CD14-positive monocyte (primary cell): ENCODE measurements at regions not wholly inside any gene's neighbourhood (a gene's known extent, or its start where the extent isn't known, plus 50 kb on each side); places are given as distances from the start of the nearest gene placed in this dataset.
A peak's percentile ranks its signal among the peaks of the same experiment; 100 is the strongest.

Experiments
- DNase-seq, 3 donors: peaks; one replicate each; pipeline ENCODE4 v3.0.0-alpha.2; 2011 to 2022
- H2AFZ ChIP-seq: 2 replicates; pipeline ENCODE4 v1.6.0; 2012; ENCODE audit warnings: mild to moderate bottlenecking, low read depth, low read length, inconsistent platforms; ENCODE audit not compliant: insufficient read depth, poor library complexity, severe bottlenecking
- H3K27ac ChIP-seq, 2 donors: 1 replicate in 1 of 2; 2 replicates in 1 of 2; pipeline ENCODE4 v1.5.1; 2012 to 2013; ENCODE audit warnings: low read length in 2 of 2, control low read depth in 1 of 2, inconsistent platforms in 1 of 2, low read depth in 1 of 2, mild to moderate bottlenecking in 1 of 2
- H3K27me3 ChIP-seq, 2 donors: one replicate each; pipeline versions ENCODE4 v1.6.0 to v1.6.1; 2011 to 2013; ENCODE audit warnings: low read length in 2 of 2; ENCODE audit not compliant: control insufficient read depth in 2 of 2, insufficient read depth in 2 of 2
- H3K36me3 ChIP-seq, 2 donors: replicated peaks in 1 of 2; 1 replicate in 1 of 2; 2 replicates in 1 of 2; pipeline versions ENCODE4 v1.5.1 to v1.6.1; 2012 to 2013; ENCODE audit warnings: low read length in 2 of 2, control low read depth in 1 of 2, inconsistent platforms in 1 of 2, mild to moderate bottlenecking in 1 of 2; ENCODE audit not compliant: insufficient read depth in 2 of 2, control insufficient read depth in 1 of 2
- H3K4me1 ChIP-seq, 2 donors: 1 replicate in 1 of 2; 2 replicates in 1 of 2; pipeline versions ENCODE4 v1.5.1 to v1.6.1; 2012 to 2013; ENCODE audit warnings: low read length in 2 of 2, control low read depth in 1 of 2, inconsistent platforms in 1 of 2, mild to moderate bottlenecking in 1 of 2, moderate library complexity in 1 of 2; ENCODE audit not compliant: insufficient read depth in 2 of 2, control insufficient read depth in 1 of 2
- H3K4me2 ChIP-seq: replicated peaks from 2 replicates; pipeline ENCODE3; 2012; ENCODE audit warnings: low read length, moderate library complexity, mild to moderate bottlenecking; ENCODE audit not compliant: poor library complexity, severe bottlenecking; ENCODE audit errors: extremely low read depth
- H3K4me3 ChIP-seq, 3 experiments: fragments of 200-600 bp in 1 of 3; sonication (generic) in 1 of 3; replicated peaks in 1 of 3; 1 replicate in 2 of 3; 2 replicates in 1 of 3; pipeline ENCODE4 v1.5.1; 2011 to 2013; ENCODE audit warnings: low read length in 3 of 3, mild to moderate bottlenecking in 3 of 3, control low read depth in 2 of 3, low read depth in 2 of 3, inconsistent platforms in 1 of 3, moderate library complexity in 1 of 3
- H3K79me2 ChIP-seq: 2 replicates; pipeline ENCODE4 v1.6.0; 2012; ENCODE audit warnings: mild to moderate bottlenecking, control low read depth, inconsistent platforms, low read length, moderate library complexity; ENCODE audit not compliant: insufficient read depth
- H3K9ac ChIP-seq: 2 replicates; pipeline ENCODE4 v1.6.0; 2017; ENCODE audit warnings: low read length, mild to moderate bottlenecking; ENCODE audit not compliant: insufficient read depth, poor library complexity, severe bottlenecking
- H3K9me3 ChIP-seq, 2 donors: replicated peaks in 1 of 2; 1 replicate in 1 of 2; 2 replicates in 1 of 2; pipeline versions ENCODE4 v1.5.1 to v1.6.1; 2012 to 2013; ENCODE audit warnings: low read length in 2 of 2, control low read depth in 1 of 2; ENCODE audit not compliant: control insufficient read depth in 1 of 2, insufficient read depth in 1 of 2
- H4K20me1 ChIP-seq: 2 replicates; pipeline ENCODE4 v1.6.0; 2012; ENCODE audit warnings: mild to moderate bottlenecking, low read length, control low read depth, moderate library complexity; ENCODE audit not compliant: insufficient read depth
- H3K27ac Mint-ChIP-seq, 7 donors: one replicate each; pipeline ENCODE4 v1.8.0; 2020; ENCODE audit warnings: mild to moderate bottlenecking in 7 of 7, mixed read lengths in 7 of 7, moderate library complexity in 6 of 7, inconsistent platforms in 2 of 7
- H3K27me3 Mint-ChIP-seq, 3 donors: one replicate each; pipeline ENCODE4 v1.8.0; 2021 to 2022; ENCODE audit warnings: low read depth in 3 of 3, mild to moderate bottlenecking in 3 of 3, mixed read lengths in 3 of 3, moderate library complexity in 3 of 3, inconsistent platforms in 1 of 3
- H3K36me3 Mint-ChIP-seq, 2 donors: one replicate each; pipeline ENCODE4 v1.8.0; 2020; ENCODE audit warnings: mixed read lengths in 2 of 2, inconsistent platforms in 1 of 2, mild to moderate bottlenecking in 1 of 2
- H3K4me1 Mint-ChIP-seq: one replicate; pipeline ENCODE4 v1.8.0; 2020; ENCODE audit warnings: mild to moderate bottlenecking, mixed read lengths
- H3K4me3 Mint-ChIP-seq, 2 donors: one replicate each; pipeline ENCODE4 v1.8.0; 2020; ENCODE audit warnings: mild to moderate bottlenecking in 2 of 2, mixed read lengths in 2 of 2, moderate library complexity in 1 of 2
- H3K9me3 Mint-ChIP-seq, 7 donors: one replicate each; pipeline ENCODE4 v1.8.0; 2020 to 2022; ENCODE audit warnings: mixed read lengths in 7 of 7, mild to moderate bottlenecking in 6 of 7, moderate library complexity in 6 of 7, inconsistent platforms in 2 of 7
- WGBS: methylation state at CpG from one replicate; pipeline ENCODE4 v1.1.5; 2013; ENCODE audit warnings: missing lambda C conversion rate; ENCODE audit not compliant: insufficient coverage; 5-methylcytosine and 5-hydroxymethylcytosine counted together
- intact Hi-C, 2 donors: fragments of 100-400 bp; cut with micrococcal nuclease; formaldehyde crosslinking; loops; one replicate each; pipeline versions ENCODE4 v1.15.0 to v1.15.1; 2023
- TF ChIP-seq, protein P1 (sequence below): fragments of 200-600 bp; IDR thresholded peaks from one replicate; pipeline ENCODE4 v1.8.0; 2022; ENCODE audit warnings: antibody characterized with exemption, mild to moderate bottlenecking

DNA sequence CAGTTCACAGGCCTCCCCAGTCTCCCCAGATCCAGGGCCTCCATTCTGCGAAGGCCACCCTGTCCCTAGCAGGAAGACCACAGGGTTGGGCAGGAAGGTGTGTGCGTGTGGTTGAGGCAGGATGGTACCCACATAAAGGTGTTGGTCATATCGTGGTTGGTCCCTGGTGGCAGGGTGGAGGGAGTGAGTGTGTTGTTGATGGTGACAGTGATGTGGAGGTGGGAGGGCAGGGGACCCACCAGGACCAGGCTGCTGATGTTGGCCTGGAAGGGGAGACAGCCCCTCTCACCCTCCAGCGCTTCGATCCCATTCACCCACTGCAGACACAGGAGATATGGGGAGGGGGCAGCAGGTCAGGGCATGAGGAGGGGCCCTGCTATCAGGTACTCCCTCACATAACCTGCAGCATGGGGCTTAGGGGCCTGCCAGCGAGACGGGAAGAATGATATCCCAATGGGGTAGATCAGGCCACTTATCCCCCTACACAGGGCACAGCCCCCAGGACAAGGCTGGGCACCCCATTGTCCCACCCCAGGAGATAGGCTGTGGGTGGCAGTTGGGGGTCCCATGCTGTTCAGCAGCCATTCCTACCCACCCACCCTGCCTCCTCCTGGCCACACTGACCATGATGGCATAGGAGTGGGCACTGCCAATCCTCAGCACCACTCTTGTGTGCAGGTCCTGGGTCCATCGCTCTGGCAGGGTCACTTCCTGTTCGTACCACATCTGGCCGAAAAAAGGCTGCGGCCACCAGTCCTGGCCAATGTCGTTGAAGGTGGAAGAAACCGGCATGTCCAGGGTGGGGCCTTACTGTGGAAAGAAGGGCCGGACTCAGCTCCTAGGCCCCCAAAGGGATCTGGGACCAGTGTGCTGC is 69.0 kb upstream of the ZNF479 start:
- H3K4me1 Mint-ChIP-seq: no peaks in the 10 kb centered on the region
- Histone ChIP-seq H3K27me3 (no peaks in the 10 kb centered on the region), H3K9me3 (peaks cover 6 to 58% of the 10 kb centered on the region in 2 donors), H3K79me2 (no peaks in the 10 kb centered on the region), H3K9ac (no peak overlapping the region), H3K27ac (no peak overlapping the region), H3K4me3 (no peak overlapping the region), H3K4me2 (no peak overlapping the region), H3K36me3 (no peaks in the 10 kb centered on the region), H3K4me1 (no peaks in the 10 kb centered on the region), H2AFZ (no peak overlapping the region), H4K20me1 (no peaks in the 10 kb centered on the region)
- DNase-seq: no peak
- peaks cover 32 to 67% (median 54%) of the 10 kb centered on the region in 7 donors for H3K9me3 Mint-ChIP-seq
- H3K27me3 Mint-ChIP-seq: peaks cover 0 to 2% (median 0%) of the 10 kb centered on the region in 3 donors
- TF ChIP-seq, protein P1, sequence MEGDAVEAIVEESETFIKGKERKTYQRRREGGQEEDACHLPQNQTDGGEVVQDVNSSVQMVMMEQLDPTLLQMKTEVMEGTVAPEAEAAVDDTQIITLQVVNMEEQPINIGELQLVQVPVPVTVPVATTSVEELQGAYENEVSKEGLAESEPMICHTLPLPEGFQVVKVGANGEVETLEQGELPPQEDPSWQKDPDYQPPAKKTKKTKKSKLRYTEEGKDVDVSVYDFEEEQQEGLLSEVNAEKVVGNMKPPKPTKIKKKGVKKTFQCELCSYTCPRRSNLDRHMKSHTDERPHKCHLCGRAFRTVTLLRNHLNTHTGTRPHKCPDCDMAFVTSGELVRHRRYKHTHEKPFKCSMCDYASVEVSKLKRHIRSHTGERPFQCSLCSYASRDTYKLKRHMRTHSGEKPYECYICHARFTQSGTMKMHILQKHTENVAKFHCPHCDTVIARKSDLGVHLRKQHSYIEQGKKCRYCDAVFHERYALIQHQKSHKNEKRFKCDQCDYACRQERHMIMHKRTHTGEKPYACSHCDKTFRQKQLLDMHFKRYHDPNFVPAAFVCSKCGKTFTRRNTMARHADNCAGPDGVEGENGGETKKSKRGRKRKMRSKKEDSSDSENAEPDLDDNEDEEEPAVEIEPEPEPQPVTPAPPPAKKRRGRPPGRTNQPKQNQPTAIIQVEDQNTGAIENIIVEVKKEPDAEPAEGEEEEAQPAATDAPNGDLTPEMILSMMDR: no peak
- H3K4me3 Mint-ChIP-seq: no peak overlapping the region
- no peaks in the 10 kb centered on the region for H3K36me3 Mint-ChIP-seq
- WGBS: 93% methylated on average over 10 of the region's 14 CpGs
- intact Hi-C loops: no loop called here
- no peak overlapping the region for H3K27ac Mint-ChIP-seq

DNA sequence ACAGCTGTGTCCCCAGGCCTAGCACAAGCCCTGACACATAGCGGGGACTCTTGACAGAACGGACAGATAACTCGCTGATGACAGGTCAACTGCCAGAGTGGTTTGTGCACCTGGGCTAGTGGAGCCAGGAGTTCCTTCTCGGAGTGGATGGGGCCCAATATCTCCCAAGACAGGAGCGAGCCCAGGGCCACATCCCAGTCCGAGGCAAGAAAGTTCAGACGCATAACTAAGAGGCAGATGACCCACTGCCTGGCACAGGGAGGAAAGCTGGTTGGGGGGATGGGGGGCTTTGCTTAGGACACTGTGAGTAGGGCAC is 69.6 kb upstream of the ZNF479 start:
- Histone ChIP-seq H3K27me3 (no peaks in the 10 kb centered on the region), H3K27ac (peak overlapping the region in 1 of 2 donors; percentile 4), H3K36me3 (no peaks in the 10 kb centered on the region), H3K4me1 (no peaks in the 10 kb centered on the region), H3K9ac (no peak overlapping the region), H3K4me3 (no peak overlapping the region), H3K4me2 (no peak overlapping the region), H4K20me1 (no peaks in the 10 kb centered on the region), H3K79me2 (no peaks in the 10 kb centered on the region), H2AFZ (no peak overlapping the region), H3K9me3 (peaks cover 9 to 58% of the 10 kb centered on the region in 2 donors)
- Mint-ChIP-seq H3K27ac (no peak overlapping the region), H3K4me1 (no peaks in the 10 kb centered on the region), H3K4me3 (no peak overlapping the region), H3K9me3 (peaks cover 36 to 73% (median 55%) of the 10 kb centered on the region in 7 donors), H3K36me3 (no peaks in the 10 kb centered on the region), H3K27me3 (peaks cover 0 to 2% (median 0%) of the 10 kb centered on the region in 3 donors)
- intact Hi-C loops: no loop called here
- TF ChIP-seq, protein P1: no peak
- 93% methylated on average over 6 of the region's 7 CpGs for WGBS
- no peak for DNase-seq
